ENCODE measurements at regions not wholly inside any gene's neighbourhood (a gene's known extent, or its start where the extent isn't known, plus 50 kb on each side); places are given as distances from the start of the nearest gene placed in this dataset.

DNA sequence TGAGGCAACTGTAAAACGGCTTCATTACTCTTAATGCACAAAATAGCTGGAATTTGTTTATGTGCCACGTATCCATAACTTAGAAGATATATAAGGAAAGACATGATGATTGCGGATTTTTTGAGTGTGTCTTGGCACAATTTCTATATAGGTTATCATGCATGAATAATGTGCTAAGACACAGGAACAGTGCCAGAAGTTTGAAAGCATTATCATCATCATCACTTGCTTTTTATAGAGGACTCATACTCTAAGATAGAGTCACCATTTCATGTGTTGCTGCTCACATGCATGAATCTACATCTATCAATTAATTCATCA is 113.4 kb downstream of the ELOVL4 start:
- CTCF ChIA-PET: interaction anchor here (1.0 kb wide), 1 partner anchor 35 kb away, joined by 4 read pairs; no protein-coding TSS in a partner anchor
- Mint-ChIP-seq H3K9me3 (no peaks in the 10 kb centered on the region), H3K4me1 (no peaks in the 10 kb centered on the region), H3K4me3 (no peak overlapping the region), H3K36me3 (no peaks in the 10 kb centered on the region), H3K27ac (no peak overlapping the region), H3K27me3 (ENCODE audit: low read depth) (no peaks in the 10 kb centered on the region)
- POLR2A ChIA-PET: no interaction called here
- ATAC-seq (no peak), DNase-seq (ENCODE audit: low spot score) (no peak)
- TF ChIP-seq, protein P1, sequence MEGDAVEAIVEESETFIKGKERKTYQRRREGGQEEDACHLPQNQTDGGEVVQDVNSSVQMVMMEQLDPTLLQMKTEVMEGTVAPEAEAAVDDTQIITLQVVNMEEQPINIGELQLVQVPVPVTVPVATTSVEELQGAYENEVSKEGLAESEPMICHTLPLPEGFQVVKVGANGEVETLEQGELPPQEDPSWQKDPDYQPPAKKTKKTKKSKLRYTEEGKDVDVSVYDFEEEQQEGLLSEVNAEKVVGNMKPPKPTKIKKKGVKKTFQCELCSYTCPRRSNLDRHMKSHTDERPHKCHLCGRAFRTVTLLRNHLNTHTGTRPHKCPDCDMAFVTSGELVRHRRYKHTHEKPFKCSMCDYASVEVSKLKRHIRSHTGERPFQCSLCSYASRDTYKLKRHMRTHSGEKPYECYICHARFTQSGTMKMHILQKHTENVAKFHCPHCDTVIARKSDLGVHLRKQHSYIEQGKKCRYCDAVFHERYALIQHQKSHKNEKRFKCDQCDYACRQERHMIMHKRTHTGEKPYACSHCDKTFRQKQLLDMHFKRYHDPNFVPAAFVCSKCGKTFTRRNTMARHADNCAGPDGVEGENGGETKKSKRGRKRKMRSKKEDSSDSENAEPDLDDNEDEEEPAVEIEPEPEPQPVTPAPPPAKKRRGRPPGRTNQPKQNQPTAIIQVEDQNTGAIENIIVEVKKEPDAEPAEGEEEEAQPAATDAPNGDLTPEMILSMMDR (IDR thresholded peaks at IDR 0.05): no peak
- TF ChIP-seq, protein P2, sequence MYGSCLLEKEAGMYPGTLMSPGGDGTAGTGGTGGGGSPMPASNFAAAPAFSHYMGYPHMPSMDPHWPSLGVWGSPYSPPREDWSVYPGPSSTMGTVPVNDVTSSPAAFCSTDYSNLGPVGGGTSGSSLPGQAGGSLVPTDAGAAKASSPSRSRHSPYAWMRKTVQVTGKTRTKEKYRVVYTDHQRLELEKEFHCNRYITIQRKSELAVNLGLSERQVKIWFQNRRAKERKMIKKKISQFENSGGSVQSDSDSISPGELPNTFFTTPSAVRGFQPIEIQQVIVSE (CRISPR knock-in tag; IDR thresholded peaks at IDR 0.05; ENCODE audit: borderline replicate concordance): no peak
- TF ChIP-seq OVOL2 (CRISPR knock-in tag; IDR thresholded peaks at IDR 0.05; ENCODE audit: borderline replicate concordance) (no peak), ZBTB21 (CRISPR knock-in tag; IDR thresholded peaks at IDR 0.05; ENCODE audit: borderline replicate concordance) (no peak), ZNF232 (CRISPR knock-in tag; IDR thresholded peaks at IDR 0.05) (no peak), GRHL2 (CRISPR knock-in tag; IDR thresholded peaks at IDR 0.05; ENCODE audit: insufficient replicate concordance, severe bottlenecking) (no peak), ZNF416 (CRISPR knock-in tag; IDR thresholded peaks at IDR 0.05) (no peak), RELA (CRISPR knock-in tag; IDR thresholded peaks at IDR 0.05; ENCODE audit: borderline replicate concordance) (no peak), ZNF219 (CRISPR knock-in tag; IDR thresholded peaks at IDR 0.05; ENCODE audit: borderline replicate concordance) (no peak), ATF1 (CRISPR knock-in tag; IDR thresholded peaks at IDR 0.05) (no peak), NFYB (CRISPR knock-in tag; conservative IDR thresholded peaks at IDR 0.05; ENCODE audit: low read depth) (no peak), SP1 (CRISPR knock-in tag; conservative IDR thresholded peaks at IDR 0.05) (no peak)
- TF ChIP-seq, protein P3, sequence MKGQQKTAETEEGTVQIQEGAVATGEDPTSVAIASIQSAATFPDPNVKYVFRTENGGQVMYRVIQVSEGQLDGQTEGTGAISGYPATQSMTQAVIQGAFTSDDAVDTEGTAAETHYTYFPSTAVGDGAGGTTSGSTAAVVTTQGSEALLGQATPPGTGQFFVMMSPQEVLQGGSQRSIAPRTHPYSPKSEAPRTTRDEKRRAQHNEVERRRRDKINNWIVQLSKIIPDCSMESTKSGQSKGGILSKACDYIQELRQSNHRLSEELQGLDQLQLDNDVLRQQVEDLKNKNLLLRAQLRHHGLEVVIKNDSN (CRISPR knock-in tag; IDR thresholded peaks at IDR 0.05): no peak
- TF ChIP-seq, protein P4, sequence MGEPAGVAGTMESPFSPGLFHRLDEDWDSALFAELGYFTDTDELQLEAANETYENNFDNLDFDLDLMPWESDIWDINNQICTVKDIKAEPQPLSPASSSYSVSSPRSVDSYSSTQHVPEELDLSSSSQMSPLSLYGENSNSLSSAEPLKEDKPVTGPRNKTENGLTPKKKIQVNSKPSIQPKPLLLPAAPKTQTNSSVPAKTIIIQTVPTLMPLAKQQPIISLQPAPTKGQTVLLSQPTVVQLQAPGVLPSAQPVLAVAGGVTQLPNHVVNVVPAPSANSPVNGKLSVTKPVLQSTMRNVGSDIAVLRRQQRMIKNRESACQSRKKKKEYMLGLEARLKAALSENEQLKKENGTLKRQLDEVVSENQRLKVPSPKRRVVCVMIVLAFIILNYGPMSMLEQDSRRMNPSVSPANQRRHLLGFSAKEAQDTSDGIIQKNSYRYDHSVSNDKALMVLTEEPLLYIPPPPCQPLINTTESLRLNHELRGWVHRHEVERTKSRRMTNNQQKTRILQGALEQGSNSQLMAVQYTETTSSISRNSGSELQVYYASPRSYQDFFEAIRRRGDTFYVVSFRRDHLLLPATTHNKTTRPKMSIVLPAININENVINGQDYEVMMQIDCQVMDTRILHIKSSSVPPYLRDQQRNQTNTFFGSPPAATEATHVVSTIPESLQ (CRISPR knock-in tag; IDR thresholded peaks at IDR 0.05): no peak
- TF ChIP-seq, protein P5, sequence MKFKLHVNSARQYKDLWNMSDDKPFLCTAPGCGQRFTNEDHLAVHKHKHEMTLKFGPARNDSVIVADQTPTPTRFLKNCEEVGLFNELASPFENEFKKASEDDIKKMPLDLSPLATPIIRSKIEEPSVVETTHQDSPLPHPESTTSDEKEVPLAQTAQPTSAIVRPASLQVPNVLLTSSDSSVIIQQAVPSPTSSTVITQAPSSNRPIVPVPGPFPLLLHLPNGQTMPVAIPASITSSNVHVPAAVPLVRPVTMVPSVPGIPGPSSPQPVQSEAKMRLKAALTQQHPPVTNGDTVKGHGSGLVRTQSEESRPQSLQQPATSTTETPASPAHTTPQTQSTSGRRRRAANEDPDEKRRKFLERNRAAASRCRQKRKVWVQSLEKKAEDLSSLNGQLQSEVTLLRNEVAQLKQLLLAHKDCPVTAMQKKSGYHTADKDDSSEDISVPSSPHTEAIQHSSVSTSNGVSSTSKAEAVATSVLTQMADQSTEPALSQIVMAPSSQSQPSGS (CRISPR knock-in tag; IDR thresholded peaks at IDR 0.05; ENCODE audit: borderline replicate concordance, low read depth): no peak
- TF ChIP-seq, protein P6, sequence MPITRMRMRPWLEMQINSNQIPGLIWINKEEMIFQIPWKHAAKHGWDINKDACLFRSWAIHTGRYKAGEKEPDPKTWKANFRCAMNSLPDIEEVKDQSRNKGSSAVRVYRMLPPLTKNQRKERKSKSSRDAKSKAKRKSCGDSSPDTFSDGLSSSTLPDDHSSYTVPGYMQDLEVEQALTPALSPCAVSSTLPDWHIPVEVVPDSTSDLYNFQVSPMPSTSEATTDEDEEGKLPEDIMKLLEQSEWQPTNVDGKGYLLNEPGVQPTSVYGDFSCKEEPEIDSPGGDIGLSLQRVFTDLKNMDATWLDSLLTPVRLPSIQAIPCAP (CRISPR knock-in tag; IDR thresholded peaks at IDR 0.05): no peak

DNA sequence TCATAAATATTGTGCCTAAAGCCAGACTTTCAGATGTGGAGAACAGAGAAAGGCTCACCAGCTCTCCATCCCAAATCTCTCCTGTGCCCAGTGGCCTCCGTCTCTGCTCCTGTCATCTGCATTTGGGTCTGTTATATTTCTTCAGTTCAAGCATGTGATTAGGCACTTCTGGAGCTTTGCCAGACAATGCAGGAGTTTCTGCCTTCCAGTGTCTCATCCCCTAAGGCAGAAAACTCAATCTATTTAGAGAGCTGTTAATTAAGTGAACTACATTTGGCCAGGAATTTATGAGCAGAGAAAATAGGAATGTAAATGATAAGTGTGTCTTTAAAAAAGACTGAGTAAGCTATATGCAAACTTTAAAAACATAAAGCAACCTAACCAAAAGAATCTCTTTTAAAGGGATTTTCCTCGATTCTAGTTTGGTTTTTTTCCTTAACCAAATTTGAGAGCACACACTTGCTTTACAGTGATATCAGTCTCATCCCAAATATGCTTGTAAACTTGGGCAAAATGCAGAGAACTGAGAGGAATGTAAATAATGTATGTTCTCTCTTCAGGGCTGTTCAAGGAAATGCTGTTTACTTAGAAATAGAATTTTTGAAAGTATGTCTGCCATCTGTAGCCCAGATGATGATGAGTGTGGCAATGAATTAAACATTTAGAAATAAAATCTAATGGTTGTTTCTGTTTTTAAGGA is 113.9 kb downstream of the ELOVL4 start:
- POLR2A ChIA-PET: no interaction called here
- TF ChIP-seq NR3C1 (CRISPR knock-in tag; conservative IDR thresholded peaks at IDR 0.05; ENCODE audit: low read depth): no peak
- TF ChIP-seq, protein P7, sequence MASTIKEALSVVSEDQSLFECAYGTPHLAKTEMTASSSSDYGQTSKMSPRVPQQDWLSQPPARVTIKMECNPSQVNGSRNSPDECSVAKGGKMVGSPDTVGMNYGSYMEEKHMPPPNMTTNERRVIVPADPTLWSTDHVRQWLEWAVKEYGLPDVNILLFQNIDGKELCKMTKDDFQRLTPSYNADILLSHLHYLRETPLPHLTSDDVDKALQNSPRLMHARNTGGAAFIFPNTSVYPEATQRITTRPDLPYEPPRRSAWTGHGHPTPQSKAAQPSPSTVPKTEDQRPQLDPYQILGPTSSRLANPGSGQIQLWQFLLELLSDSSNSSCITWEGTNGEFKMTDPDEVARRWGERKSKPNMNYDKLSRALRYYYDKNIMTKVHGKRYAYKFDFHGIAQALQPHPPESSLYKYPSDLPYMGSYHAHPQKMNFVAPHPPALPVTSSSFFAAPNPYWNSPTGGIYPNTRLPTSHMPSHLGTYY (CRISPR knock-in tag; IDR thresholded peaks at IDR 0.05): no peak
- TF ChIP-seq, protein P8, sequence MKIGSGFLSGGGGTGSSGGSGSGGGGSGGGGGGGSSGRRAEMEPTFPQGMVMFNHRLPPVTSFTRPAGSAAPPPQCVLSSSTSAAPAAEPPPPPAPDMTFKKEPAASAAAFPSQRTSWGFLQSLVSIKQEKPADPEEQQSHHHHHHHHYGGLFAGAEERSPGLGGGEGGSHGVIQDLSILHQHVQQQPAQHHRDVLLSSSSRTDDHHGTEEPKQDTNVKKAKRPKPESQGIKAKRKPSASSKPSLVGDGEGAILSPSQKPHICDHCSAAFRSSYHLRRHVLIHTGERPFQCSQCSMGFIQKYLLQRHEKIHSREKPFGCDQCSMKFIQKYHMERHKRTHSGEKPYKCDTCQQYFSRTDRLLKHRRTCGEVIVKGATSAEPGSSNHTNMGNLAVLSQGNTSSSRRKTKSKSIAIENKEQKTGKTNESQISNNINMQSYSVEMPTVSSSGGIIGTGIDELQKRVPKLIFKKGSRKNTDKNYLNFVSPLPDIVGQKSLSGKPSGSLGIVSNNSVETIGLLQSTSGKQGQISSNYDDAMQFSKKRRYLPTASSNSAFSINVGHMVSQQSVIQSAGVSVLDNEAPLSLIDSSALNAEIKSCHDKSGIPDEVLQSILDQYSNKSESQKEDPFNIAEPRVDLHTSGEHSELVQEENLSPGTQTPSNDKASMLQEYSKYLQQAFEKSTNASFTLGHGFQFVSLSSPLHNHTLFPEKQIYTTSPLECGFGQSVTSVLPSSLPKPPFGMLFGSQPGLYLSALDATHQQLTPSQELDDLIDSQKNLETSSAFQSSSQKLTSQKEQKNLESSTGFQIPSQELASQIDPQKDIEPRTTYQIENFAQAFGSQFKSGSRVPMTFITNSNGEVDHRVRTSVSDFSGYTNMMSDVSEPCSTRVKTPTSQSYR (CRISPR knock-in tag; IDR thresholded peaks at IDR 0.05): no peak
- TF ChIP-seq PRRX2 (CRISPR knock-in tag; IDR thresholded peaks at IDR 0.05): no peak
- TF ChIP-seq CREM (CRISPR knock-in tag; IDR thresholded peaks at IDR 0.05): no peak
- TF ChIP-seq, protein P2 (CRISPR knock-in tag; IDR thresholded peaks at IDR 0.05; ENCODE audit: borderline replicate concordance): no peak
- no peak for TF ChIP-seq ZNF232 (CRISPR knock-in tag; IDR thresholded peaks at IDR 0.05)
- TF ChIP-seq SMAD3 (CRISPR knock-in tag; IDR thresholded peaks at IDR 0.05; ENCODE audit: borderline replicate concordance): no peak
- no peaks in the 10 kb centered on the region for H3K36me3 Mint-ChIP-seq
- DNase-seq (ENCODE audit: low spot score): no peak
- no peak overlapping the region for H3K4me3 Mint-ChIP-seq
- no peaks in the 10 kb centered on the region for H3K9me3 Mint-ChIP-seq
- no peak overlapping the region for H3K27ac Mint-ChIP-seq
- H3K27me3 Mint-ChIP-seq (ENCODE audit: low read depth): no peaks in the 10 kb centered on the region
- H3K4me1 Mint-ChIP-seq: no peaks in the 10 kb centered on the region
- ATAC-seq: no peak
- CTCF ChIA-PET: interaction anchor here (0.8 kb wide), 1 partner anchor 34 kb away, joined by 3 read pairs; no protein-coding TSS in a partner anchor
